HG03442 (cell line): ENCODE measurements at regions not wholly inside any gene's neighbourhood (a gene's known extent, or its start where the extent isn't known, plus 50 kb on each side); places are given as distances from the start of the nearest gene placed in this dataset.
"Not testable (repeated sequence)": the region's sequence is repeated elsewhere in the genome, so short reads cannot be mapped to it uniquely, and the experiment has no call there.

Experiments used
- ATAC-seq: cut with Tn5 transposase; IDR thresholded peaks from one replicate; pipeline ENCODE4 v1.9.1; 2021; ENCODE audit warnings: mild to moderate bottlenecking, moderate library complexity; ENCODE audit not compliant: unreplicated experiment

DNA sequence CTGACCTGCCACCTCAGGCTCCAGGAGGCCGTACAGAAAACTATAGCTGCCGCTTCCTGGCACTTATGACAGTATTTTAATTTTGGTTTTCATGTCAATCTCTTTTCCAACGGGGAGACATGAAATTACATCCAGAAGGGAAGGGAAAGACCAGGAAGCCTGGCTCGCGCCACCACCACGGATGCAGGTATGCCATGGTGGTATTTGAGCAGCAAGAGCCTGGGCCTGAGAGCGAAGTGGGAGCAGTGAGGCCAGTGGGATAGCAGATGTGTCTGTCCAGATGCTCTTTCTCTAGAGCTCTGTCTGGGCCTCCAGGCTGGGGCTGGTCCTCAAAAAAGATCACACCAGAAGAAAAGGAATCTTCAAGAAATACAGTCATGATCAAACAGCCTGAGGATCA is 82.5 kb upstream of the CPEB2 start:
- no peak for ATAC-seq

DNA sequence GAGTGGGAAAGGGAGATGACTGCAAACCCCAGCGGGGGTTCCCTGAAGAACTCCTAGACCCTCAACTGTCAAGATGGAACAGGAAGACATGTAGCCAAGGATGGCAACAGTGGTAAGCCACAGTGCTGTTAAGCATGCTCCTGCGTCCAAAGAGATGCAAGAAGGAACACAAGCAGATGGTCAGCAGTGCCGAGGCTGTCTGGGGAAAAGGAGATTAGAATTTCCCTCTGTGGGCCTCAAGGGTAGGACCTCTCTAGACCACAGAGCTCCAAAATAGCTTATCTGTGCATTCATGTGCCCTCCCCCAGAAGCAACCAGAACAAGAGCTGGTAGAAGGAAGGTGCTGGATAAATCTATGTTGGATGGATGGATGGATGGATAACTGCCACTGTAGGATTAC is 82.0 kb upstream of the CPEB2 start:
- no peak for ATAC-seq

DNA sequence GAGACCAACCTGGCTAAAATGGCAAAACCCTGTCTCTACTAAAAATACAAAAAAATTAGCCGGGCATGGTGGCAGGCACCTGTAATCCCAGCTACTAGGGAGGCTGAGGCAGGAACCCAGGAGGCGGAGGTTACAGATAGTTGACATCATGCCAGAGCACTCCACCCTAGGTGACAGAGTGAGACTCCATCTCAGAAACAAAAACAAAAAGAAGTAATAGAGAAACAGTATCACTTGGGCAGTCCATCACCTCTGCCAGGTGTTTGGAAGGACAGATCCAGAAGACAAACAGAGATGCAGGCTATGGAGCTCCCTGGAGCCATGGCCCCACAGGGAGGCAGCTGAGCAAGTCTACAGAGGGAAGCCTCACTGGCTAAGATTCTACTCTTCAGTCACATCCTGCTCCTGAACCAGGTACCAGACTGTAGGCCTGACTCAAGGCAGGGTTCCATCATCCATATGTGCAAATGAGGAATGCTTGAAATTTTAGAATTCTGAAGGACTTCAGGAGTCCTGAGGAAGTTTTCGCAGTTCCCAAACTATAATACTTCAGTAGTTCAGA is 81.4 kb upstream of the CPEB2 start:
- ATAC-seq: no peak

DNA sequence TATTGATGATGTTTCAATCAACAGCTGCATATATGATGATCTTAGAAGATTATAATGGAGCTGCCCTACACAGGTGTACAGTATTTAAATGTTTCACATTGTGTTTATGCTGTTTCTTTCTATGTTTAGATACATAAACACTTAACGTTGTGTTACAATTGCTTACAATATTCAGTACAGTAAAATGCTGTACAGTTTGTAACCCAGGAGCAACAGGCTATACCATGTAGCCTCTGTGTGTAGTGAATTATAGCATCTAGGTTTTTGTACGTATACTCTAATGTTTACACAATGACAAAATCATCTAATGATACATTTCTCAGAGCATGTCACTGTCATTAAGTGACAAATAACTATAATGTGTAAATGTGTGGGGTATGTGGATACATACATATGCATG is 80.5 kb upstream of the CPEB2 start:
- ATAC-seq: not testable (repeated sequence)

DNA sequence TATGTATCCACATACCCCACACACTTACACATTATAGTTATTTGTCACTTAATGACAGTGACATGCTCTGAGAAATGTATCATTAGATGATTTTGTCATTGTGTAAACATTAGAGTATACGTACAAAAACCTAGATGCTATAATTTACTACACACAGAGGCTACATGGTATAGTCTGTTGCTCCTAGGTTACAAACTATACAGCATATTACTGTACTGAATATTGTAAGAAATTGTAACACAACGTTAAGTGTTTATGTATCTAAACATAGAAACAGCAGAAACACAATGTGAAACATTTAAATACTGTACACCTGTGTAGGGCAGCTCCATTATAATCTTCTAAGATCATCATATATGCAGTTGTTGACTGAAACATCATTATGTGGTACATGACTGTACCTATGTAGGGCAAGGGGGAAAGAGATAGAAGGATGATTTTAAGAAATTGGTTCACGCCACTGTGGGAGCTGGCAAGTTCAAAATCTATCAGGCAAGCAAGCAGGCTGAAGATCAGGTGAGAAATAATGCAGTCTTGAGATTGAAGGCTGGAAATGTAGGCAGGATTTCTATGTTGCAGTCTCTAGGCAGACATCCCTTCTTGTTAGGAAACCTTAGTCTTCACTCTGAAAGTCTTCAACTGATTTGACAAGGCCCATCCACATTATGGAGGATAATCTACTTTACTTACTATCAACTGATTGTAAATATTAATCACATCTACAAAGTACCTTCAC is 78.0 kb upstream of the CPEB2 start:
- ATAC-seq: no peak

DNA sequence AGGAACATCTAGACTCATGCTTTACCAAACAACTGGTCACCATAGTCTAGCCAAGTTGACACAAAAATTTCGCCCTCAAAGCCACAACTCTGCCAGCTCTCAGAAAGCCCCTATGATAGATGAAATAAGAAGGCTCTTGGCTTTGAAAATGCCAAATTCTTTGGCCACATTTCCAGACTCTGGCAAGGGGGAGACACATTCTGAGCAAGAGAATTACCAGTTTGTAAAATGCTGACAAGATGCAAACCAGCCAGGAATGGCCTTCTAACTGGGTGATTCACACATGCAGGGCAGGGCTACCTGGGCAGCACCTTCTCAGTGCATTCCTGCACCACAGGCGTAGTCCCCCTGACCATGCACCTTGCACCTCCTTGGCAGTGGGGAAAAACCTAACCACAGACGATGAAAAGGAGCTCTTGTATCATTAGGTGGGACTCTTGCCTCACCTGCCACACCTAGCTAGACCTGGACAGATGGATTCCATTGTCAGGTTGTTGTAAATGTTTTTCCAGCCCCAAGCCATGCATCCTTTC is 77.4 kb upstream of the CPEB2 start:
- ATAC-seq: no peak

DNA sequence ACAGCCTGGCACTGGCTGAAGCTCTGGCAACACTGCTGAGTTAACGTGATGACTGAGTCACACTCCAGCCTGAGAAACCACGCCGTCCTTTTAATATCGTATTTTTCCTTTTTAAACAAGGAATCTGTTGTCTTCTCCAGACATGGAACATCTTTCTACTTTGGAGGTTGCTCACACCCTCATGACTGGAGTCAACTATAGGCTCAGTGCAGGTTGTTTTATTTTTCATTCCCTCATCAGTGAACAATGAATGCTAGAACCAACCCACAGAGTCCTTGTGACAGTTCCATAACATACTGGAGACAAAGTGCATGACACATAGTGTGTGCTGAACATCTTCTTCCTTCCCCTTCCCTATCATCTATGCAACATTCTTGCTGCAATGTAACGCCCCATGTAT is 76.8 kb upstream of the CPEB2 start:
- no peak for ATAC-seq

DNA sequence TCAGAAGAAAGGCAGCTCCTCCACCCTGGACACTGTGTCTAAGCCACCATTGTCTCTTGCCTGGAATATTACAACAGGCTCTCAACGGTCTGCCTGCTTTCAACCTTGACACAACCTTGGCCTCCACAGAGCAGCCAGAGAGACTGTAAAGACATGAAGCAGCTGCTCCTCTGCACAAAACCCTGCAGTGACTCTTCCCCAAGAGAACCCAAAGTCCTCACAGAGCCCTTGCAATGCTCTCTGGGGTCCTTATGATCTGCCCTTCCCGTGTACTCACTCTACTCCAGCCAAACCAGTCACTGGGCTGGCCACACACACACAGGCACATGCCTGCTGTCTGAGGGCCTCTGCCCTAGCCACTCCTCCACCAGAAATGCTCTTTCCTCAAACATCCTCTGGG is 75.9 kb upstream of the CPEB2 start:
- ATAC-seq: no peak

DNA sequence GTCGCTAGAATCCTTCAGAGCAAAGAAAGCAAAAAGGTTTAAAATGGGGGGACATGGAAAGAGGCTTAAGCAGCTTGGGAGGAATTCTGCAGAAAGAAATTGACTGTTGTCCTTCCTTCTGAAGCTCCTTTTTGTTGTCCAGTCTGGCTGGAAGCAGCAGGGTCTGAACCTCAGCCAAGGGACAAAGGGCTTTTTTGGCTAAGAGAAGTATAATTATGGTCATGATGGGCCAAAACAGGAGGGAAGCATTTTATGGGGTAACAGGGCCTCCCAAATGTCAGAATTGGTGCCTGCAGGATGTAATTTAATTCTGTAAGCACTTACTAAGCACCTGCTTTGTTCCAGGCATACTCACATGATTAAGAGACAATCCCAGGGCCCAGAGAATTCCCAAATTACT is 74.2 kb upstream of the CPEB2 start:
- ATAC-seq: no peak

DNA sequence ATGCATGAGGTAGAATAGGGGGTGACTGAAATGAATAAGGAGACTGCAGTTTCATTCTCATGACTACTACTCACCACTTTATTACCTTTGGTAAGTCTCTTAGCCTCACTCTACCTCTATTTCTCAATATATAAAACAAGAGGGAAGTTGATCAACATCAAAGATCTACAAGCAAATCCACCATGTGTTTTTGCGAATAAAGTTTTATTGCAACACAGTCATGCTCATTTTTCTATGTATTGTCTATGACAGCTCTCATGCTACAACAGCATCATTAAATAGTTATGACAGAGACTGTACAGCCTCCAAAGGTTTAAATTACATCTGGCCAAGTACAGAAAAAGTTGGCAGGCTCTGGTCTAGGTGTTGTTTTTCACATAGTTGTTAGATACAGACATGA is 72.6 kb upstream of the CPEB2 start:
- no peak for ATAC-seq

DNA sequence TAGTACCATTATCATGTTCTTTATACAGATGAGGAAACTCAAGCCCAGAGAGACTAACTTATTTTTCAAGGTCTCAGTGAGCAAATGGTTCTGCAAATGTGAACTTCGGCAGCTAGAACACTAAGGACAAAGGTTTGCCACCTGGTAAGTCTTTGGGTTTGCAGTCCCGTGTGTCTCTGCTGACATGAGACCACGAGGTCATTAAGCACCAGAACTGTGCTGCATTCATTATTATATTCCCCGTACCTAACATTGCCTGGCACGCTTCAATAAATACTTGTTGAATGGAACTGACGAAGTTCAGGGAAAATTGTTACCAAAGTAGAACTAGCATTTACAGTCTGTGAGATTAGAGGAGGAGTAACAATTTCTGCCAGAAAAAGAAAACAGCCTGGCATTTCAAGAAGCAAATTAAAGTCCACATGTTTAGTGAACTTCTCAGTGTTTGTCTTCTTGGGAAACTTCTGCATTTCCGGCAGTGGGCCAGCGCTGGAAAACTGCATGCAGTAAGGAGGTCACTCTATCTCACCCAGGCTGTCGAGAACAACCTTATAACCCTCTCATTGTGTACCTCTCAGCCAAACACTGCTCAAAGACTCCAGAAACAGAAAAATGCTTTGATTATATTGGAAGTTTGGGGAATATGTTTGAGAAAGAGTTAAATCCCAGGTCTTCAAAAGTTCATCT is 67.4 kb upstream of the CPEB2 start:
- no peak for ATAC-seq

DNA sequence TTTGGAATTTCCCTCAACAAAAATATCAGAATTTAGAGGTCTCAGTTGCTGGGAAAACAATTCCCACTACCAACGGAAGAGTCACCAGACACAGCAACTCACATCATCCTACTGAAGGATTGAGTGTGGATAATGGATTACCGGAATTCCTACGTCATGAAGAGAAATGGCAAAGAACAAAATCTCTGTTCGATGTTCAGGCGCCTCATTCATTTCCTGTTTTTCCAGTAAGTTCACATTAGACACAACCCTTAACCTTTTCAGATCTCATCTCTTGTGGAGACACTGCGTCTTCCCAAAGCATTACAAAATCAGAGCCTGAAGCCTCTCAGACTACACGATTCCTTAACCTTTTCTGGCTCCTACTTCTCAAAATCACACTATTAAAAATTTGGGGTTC is 58.5 kb upstream of the CPEB2 start:
- ATAC-seq: no peak

DNA sequence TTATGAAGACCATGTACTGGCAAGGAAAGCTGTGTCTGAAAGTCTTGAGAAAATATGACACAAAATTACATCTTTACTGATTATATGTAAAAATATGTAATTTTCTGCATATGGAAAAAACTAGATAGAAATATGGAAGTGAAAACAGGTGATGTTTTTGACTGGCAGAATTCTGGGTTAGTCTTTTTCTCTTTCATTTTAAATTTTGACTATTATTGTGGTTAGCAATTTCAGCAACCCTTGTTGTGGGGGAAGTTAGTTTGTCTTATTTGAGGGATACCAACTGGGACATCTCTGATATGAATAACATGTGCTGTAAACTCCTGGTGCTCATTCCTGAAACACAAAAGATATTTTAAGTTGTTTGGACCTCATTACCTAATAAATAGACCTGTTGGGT is 49.9 kb upstream of the CPEB2 start:
- ATAC-seq: no peak
